NCI-H2196 (cell line): ENCODE measurements at regions not wholly inside any gene's neighbourhood (a gene's known extent, or its start where the extent isn't known, plus 50 kb on each side); places are given as distances from the start of the nearest gene placed in this dataset.

Experiments used
- DNase-seq: peaks from one replicate; lab custom pipeline; 2025; ENCODE audit not compliant: unreplicated experiment; lab: John Stamatoyannopoulos, UW

DNA sequence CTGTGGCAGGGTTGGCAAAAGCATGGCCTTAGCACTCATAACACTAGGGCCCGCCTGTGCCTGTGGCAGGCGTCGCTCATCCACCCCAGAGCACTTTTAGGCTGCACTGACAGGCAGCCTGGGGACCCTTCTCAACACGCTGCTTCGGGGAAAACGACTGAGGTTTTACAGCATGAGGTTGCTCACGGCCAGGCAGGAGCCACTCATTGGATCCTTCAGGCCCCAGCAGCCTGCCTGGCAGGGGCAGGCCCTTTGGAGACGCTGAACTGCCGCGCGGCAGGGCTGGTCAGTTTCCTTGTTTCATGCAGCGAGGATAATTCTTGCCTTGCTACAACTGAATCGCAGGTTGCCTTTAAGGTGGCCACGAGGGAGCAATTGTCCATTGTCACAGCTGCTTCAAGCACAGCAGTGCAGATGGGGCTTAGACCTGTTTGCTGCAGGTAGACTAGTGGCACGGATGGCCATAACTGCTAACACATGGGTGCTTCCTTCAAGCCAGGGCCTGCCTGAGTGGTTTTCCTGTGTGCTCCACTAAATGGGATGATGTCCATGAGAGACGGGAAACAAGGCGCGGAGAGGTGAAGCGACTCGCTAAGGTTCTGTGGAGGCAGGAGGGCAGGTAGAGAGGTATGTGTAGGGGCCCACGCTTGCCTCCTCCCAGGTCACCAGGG, 49.9 kb upstream of the HS6ST1 start:
- no peak for DNase-seq

DNA sequence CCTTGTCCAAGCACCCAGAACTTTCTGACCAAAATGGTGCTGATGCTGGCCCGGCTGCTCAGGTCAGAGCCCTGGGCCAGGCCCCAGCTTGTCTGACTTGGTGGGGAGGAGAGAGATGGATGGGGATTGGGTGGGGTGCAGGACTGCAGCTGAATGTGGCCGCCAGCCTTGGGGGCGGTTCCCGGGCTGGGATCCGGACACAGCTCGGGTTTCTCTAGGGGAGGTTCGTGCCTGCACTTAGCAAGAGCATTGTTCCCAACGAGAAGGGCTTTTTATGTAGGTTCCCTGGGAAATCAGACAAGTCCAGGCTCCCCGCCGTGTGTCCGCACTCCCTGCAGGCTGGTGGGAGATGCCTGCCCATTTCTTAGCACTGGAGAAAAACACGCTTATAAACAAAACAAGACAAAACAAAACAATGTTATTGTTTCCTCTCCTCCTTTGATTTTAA, 50.5 kb upstream of the HS6ST1 start:
- DNase-seq = no peak

DNA sequence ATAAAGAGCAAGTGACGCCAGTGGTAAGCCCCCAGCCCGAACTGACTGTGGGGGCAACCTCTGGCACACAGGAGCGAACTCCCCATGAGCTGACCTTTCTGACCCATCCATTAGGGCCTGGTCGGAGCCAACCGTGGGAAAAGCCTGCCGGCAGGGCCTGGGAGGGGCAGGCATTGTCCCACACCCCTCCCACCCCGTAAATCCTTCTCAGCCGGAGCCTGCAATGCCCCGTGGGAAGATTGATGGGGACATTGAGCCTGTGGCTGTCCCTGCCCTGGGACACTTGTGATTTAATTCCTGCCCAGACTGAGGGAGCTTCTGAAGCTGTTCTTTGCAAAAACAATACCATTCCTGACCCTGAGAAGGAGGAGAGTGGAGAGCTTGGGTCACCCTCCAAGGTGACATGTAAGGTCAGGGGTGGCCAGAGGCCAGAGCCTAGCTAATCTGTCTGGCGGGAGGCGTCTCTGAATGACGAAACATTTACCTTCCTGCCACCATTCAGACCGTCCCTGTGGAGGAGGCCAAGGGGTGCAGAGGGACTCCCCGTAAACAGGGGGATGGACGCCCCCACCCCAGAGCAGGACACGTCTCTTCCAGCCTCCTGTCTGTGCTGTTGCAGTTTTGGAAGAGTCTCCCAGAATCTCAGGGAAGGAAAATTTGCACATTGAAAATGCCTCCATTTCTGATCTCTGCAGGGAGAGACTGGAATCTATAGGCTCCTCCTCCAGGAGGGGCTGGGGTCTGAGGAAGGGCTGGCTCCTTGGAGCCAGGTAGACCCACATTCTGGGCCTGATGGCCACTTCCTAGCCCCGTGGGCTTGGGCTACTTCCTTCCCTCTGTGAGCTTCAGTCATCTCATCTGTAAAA, 51.2 kb upstream of the HS6ST1 start:
- no peak for DNase-seq

DNA sequence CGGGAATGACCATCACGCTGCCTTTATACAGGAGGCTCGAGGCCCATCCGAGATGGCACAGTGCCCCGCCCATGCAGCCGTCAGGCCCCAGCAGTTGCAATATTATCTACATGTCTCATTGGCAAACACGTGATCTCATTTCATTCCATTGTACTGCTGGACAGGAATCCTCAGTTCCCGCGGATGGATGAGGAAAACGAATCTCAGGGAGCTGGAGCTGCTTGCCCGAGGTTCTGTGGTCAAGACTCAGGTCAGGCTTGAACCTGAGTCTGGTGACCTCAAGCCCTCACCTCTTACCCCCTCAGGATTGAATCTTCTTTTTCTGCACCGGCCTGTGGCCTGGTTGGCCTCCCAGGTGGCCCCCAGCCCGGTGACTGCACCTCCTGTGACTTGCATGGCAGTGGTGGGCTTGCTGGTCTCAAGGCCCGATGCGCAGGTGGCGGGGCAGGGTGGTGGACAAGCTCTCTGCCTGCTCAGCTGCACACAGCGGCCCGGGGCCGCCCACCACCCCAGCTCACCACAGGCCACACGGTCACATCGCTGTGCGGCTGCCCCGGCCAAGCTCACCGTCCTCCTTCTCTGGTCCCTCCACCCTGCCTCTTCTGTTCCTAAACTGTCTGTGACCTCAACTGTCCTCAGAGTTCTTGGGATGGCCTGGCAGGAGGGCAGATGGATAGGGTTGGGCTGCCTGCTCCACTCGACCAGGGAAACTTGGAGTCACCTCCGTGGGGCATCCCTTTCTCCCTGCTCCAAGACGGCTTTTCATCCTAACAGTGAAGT, 52.0 kb upstream of the HS6ST1 start:
- no peak for DNase-seq

DNA sequence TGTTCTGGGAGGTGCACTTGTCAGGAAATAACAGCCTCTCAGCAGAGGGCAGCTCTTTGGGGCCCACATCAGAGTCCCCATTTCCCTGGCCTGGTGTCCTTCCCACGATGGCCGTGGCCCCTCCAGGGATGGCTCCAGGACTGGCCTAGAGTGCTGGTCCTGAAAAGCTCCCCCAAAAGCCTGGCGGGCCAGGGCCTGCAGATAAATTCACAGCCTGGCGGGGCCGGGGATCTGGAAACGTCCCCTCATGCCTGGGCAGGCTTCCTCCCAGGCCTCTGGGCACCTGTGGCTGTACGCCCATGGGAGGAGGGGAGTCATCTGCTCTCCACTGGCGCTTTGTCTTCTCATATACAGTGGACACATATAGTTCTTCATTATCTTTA, 52.6 kb upstream of the HS6ST1 start:
- no peak for DNase-seq

DNA sequence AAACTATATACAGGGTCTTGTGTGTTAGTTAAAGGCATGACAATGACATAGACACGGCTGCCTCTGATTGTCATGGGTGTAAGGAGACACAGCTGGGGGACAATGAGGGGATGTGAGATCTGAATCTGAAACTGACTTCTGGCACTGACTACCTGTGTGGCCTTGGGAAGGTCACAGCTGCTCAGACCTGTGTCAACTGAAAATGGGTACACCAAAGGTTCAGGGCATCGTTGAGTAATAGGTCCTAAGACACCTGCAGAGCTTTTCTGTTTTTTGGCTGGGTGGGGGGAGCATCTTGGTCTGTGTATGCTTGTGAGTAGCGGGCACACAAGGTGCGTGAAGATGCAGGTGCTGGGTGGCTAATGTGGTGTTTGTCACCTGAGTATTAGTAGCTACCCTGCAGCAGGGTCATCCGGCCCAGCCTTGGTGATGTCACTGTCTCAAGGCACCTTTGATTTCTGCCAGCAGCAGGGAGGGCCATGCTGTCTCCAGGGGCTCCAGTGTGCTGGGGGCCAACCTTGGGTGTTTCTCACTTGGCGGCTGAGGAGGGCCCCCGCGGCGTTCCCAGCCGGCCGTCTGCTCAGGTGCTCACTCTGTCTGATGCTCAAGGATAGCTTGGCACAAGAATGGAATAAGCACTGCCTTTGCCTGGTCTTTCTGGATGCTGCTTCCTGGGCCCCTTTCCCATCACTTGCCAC, 53.1 kb upstream of the HS6ST1 start:
- DNase-seq = no peak

DNA sequence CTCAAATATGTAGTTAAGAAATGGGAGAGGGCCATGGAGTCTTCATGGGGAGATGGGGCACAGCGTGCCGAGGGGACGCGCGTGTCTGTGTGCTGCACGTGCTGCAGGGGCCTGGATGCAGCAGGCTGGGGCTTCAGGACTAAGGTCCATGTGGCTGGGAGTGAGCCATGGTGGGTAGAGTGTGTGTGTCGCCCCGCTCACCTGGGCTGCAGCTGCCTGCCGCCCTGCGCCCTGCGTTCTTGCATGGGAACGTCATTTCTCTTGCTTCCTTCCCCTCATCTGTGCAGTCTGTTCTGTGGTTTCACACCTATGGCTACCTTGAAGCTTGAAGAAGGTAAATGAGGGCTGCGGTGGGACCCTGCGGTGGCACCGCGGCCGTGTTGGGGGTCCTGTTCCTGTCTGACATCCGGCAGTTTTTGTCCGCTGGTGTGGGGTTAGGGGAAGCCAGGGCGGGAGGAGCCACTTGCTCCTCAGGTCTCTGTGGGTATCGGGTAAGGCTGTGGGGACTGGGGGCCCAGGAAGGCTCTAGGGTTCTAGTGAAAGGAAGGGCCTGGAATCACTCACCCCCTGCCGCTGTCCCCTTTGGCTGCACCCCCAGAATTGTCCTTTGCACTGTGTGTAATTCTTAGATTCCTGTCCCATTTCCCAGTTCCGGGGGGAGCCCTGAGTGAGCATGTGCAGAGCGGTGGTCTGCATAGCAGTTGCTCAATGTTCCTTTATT, 54.1 kb upstream of the HS6ST1 start:
- no peak for DNase-seq

DNA sequence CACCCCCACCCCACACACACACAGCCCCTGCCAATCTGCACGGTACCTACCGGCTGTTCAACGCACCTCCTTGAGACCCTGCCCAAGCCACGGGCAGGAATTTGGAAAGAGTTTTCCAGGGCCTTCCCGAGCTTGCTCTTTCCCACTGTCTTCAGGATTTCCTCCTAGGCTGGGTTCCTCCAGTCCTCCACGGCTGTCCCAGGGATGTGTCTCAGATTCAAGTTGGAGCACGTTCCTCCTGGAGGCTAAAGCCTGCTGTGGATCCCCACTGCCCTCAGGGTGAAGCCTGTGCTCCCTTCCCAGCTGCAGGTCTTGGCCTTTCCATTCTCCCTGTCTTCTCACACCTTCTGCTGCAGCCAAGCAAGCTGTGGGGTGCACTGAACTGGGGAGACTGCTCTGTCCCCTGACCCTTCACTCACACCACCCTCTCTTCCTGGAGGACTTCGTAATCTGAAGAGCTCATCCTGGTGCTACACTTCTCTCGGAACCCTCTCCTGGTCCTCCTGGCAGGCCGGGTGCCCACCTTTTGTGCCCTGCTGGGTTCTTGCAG, 54.9 kb upstream of the HS6ST1 start:
- DNase-seq = no peak

DNA sequence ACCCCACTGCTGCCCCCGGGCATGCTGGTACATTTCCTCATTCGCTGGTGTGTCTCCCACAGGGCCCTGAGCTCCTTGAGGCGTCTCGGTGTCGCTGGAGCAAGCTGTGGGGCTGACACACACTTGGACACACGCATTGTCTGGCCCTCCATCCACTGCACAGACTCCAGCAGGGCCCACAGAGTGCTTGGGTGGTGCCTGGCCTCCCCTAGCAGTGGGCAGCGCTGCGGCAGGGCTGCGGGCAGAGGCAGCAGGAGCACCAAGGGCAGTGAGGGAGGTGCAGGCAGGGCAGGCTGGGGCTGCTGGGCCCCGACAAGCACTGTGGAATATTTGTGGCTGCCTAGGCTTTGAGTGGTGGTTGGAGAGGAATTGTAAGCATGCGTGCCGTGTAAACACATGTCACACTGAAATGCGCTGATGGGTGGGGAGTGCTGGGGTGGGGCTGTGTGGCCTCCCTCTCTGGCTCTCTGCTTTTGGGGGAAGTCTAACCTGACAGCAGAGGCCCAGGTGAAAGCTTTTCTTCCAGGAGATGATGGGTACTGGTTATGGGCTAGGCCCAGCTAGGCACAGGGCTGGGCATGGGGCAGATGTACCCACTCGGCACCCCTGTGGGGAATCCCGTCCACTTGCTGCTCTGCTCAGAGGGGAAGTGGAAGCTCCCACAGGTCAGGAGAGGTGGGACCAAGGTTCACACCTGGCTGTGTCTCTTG, 55.5 kb upstream of the HS6ST1 start:
- DNase-seq = no peak

DNA sequence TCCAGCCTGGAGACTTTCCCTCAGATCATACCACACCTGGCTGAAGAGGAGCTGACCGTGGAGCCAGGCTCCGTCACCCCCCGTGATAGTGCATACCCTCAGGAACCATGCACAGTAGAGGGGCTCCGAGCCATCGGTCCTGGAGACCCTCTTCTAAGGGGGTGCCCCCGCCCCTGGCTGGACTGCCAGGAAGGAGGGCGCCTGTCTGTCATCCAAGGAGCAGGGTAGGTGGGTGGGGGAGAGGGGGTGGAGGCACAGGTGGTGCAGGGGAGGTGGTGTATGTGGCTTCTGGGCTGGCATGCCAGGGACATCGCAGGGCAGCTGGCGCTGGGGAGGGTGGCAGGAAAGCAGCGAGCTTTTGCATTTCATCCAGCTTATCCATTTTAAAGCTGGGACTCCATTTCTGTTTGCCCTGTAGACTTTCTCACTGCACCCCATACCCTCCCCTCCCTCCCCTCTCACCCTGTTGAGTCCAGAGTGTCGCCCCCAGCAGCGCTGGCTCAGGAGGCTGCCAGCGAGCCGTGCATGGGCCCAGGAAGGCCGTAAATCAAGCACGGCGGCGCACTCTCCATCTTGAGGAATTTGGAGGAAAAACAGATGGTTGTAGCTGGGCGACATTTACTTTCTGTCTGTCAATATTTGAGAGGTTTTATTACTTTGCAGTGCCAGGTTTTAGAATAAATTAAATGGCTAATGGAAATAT, 56.2 kb upstream of the HS6ST1 start:
- DNase-seq = no peak

DNA sequence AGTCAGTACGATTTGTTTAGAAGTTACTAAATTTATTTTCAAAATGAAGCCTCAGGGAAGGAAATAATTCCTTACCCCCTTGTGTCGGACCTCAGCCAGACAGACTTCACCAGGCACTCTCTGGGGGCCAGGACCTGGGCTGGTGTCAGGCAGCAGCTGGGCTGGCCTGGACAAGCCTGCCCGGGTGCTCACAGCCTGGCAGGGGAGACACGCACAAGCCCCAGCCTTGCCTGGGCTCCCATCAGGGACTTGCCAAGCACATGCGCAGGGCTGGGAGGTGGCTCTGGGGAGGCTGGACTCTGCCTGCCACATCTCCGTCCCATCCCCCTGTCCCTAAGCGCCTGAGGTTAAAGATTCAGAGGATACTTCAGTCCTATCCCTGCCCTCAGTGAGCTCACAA, 56.8 kb upstream of the HS6ST1 start:
- DNase-seq = no peak

DNA sequence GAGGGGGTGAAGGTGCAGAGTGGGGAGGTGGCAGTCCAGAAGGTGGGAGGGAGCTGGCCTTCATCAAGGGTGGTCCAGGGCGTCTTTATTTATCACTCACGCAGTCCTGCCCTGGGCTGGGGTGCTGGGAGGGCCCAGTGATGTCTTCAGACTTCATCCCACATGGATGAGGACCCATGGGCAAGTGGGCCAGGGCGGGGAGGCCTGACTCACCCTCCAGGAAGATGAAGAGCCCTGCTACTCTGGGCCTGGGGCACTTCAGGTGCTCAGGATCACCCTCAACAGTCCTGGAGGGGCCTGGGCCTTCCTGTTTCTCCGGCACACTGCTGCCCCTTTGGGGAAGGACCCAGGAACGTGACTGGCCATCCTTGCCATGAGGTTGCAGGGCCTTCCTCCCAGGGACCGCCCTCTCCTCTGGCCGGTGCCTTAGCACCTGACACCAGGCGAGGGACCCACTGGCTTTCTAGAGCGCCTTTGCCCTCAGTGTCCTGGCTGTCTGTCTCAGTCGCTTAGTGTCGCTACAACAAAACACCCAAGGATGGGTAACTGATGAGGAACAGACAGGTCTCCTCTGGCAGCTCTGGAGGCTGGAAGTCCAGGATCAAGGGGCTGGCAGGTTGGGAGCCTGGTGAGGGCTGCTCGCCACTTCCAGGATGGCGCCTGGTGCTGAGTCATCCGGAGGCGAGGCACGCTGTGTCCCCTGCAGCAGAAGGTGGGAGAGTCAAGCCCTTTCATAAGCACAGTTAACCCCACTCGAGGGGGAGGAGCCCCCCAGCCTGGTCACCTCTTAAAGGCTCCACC, 57.8 kb upstream of the HS6ST1 start:
- no peak for DNase-seq

DNA sequence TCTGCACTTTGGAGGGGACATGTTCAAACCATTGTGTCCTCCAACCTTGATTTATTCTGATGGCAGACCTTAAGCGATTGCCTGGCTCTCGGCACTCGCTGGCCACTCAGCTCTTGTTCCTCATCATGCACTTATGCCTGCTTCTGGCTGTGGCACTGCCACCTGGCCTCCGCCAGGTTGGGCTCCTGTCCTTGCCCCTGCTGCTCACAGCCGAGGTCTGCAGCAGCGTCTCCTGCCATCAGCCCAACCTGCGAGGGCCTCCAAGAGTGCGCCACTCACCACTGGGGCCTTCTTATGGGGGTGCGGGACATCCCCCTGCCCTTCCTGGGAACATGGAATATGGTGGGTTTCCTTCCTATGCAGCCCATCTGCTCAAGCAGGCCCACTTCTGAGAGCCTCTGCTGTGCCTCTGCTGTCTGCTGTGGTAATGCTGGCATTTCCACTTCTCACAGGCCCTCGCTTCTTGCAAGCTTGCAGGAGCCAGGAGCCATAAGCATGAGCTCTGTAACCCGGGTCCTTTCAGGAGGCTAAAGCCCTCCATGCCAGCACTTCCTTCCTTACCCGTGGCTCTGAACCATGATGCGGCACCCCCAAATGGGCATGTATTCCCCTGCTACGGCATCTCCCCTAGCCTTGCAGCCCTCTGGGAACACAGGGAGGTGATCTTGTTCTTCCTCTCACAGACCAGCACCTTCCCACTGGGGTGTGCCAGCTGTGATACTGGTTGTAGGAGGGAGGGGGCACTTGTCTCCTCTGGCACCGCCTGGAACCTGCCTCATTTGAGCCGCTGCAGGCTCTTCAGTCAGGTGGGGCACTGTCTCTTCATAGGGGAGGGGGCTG, 58.6 kb upstream of the HS6ST1 start:
- DNase-seq = no peak

DNA sequence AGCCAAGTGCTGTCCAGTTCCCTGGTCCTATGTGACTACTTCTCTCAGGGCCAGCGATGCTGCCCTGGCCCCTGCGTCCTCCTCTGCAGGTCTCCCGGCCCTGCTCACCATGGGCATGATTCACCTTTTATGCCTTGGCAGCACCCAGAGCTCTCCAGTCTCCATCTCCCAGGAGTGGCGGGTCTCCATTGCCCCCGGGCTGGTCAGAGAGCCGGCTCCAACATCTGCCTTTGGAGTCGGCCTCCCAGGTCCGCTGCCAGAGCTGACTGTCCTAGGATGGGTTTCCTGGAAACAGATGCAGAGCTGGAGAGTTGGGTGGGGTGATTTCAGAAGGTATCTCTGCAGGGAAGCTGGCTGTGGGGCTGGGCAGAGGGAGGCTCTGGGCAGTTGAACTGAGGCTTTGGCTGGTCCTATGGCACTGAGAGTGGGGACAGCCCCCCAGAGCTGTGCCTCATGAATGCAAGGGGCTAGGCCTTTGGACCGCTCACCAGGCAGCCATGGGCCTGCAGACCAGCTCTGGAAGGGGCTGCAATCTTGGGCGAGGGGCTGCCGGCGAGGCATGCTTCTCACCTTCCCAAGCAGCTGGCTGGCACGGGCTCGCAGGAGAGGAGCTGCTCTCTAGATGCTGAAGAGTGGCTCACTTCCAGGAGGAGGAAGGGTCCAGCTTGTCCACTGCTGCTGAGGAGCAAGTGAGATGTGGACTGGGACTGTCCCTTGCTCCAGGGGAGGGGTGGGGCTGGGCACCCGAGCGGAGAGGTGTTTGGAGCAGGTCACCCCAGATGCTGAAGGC, 59.8 kb upstream of the HS6ST1 start:
- DNase-seq = no peak

DNA sequence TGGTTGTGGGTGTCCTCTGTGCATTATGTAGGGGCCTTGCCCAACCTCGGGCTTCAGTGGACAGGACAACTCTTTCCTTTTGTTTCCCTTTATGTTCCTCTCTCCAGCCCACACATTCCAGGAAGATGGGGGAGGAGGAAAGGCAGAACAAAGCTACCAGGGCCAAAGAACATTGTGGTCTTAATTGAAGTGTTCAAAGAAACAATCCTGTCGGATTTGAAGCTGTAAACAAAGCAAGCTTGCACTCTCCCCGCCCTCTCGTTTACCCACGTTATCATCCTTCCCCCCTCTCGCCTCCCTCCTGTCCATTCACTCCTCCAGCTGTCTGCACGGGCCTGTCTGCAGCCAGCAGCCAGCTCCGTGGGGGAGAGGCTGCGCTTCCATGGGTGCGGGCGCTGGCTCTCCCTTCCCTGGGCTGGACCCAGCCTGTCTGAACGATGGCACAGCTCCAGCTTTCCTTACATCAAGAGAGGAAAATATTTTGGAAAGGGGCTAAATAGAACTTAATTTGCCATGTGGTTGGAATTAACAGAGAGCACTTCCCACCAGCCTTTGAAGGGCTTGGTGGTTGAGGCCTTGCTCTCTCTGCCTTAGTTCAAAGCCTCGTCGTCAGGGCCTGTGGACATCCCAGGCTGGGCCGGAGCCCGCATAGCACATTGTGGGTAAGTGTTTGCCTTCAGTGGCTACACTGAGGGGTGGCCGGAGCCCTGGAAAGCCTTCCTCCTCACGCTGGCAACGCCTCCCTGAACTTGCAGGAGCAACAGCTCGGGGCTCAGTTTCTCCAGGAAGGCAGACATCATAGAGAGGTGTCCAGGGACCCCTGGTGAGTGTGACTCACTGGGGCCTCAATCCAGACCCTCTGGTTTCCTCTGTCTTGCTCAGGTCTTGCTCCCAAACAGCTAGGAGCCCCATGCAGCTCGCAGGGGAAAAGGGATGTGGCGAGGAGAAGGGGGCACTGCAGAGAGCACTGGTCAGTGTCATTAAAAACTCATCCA, 60.6 kb upstream of the HS6ST1 start:
- no peak for DNase-seq
